HCT116 (cell line): ENCODE measurements at regions not wholly inside any gene's neighbourhood (a gene's known extent, or its start where the extent isn't known, plus 50 kb on each side); places are given as distances from the start of the nearest gene placed in this dataset.

Experiments used
- ATAC-seq: fragments of 200-7000 bp; cut with Tn5 transposase; 2 replicates; pipeline ENCODE4 v1.9.1; 2020; ENCODE audit warnings: mild to moderate bottlenecking, moderate library complexity
- BruUV-seq: library from RNA; stranded (reverse); fragments of 400-500 nt; replicated peaks from 2 replicates; lab custom pipeline; 2021; lab: Mats Ljungman, UMichigan
- CTCF ChIA-PET: fragments of 300-600 bp; sonication (Branson Sonifier 250); formaldehyde crosslinking; loops from one replicate; lab custom pipeline; 2021; ENCODE audit warnings: antibody characterized with exemption; lab: Charles Lee
- POLR2A ChIA-PET: fragments of 300-600, 350-600 bp; sonication (Branson Sonifier 250); formaldehyde crosslinking; loops from one replicate; lab custom pipeline; 2021; ENCODE audit warnings: antibody characterized with exemption; lab: Charles Lee
- RAD21 ChIA-PET, 2 experiments: fragments of 300-600 bp; sonication (Branson Sonifier 250); formaldehyde crosslinking; loops; one replicate each; lab custom pipeline; 2023; ENCODE audit warnings: low total read pairs in 2 of 2; ENCODE audit not compliant: uncharacterized antibody in 2 of 2, unreplicated experiment in 2 of 2, low non-redundant PET in 1 of 2; lab: Charles Lee
- DNase-seq: peaks from one replicate; pipeline ENCODE4 v3.0.0-alpha.2; 2010; ENCODE audit warnings: low read depth, low spot score
- H2AFZ ChIP-seq: fragments of 200-600 bp; shearing (Covaris generic), sonication (generic); 2 replicates; pipeline ENCODE4 v1.6.1; 2017; ENCODE audit warnings: low read depth, mixed run types, mixed read lengths, antibody characterized with exemption, low read length; ENCODE audit not compliant: poor library complexity, severe bottlenecking
- H3K27ac ChIP-seq: 2 replicates; pipeline ENCODE4 v1.5.1; 2012; ENCODE audit warnings: low read depth, low read length
- H3K27me3 ChIP-seq: fragments of 200-600 bp; sonication (generic); 2 replicates; pipeline ENCODE4 v1.6.1; 2016; ENCODE audit warnings: mixed run types, low read length, mixed read lengths; ENCODE audit not compliant: insufficient read depth
- H3K36me3 ChIP-seq, 2 experiments: fragments of 200-500 bp in 1 of 2; fragments of 200-600 bp in 1 of 2; sonication (Bioruptor generic) in 1 of 2; sonication (generic) in 1 of 2; 2 replicates each; pipeline versions ENCODE4 v1.5.1 to v1.6.1; 2014 to 2016; ENCODE audit warnings: low read length in 2 of 2, inconsistent platforms in 1 of 2, mixed read lengths in 1 of 2, mixed run types in 1 of 2; ENCODE audit not compliant: insufficient read depth in 2 of 2, control insufficient read depth in 1 of 2
- H3K4me1 ChIP-seq, 2 experiments: fragments of 200-600 bp in 1 of 2; sonication (generic) in 1 of 2; 2 replicates each; pipeline versions ENCODE4 v1.5.1 to v1.6.1; 2012 to 2017; ENCODE audit warnings: low read length in 2 of 2, inconsistent platforms in 1 of 2, mild to moderate bottlenecking in 1 of 2, mixed read lengths in 1 of 2, mixed run types in 1 of 2, moderate library complexity in 1 of 2; ENCODE audit not compliant: insufficient read depth in 2 of 2, control insufficient read depth in 1 of 2
- H3K4me2 ChIP-seq: fragments of 200-600 bp; sonication (generic); 2 replicates; pipeline ENCODE4 v1.6.1; 2017; ENCODE audit warnings: mixed run types, low read length, mixed read lengths
- H3K4me3 ChIP-seq, 2 experiments: fragments of 200-600 bp in 1 of 2; sonication (generic) in 1 of 2; replicated peaks in 1 of 2; 2 replicates each; pipeline ENCODE4 v1.5.1; 2011 to 2016; ENCODE audit warnings: low read length in 2 of 2, control low read depth in 1 of 2, low read depth in 1 of 2, mild to moderate bottlenecking in 1 of 2, mixed read lengths in 1 of 2, mixed run types in 1 of 2
- H3K79me2 ChIP-seq: fragments of 200-600 bp; sonication (generic); 2 replicates; pipeline ENCODE4 v1.6.1; 2017; ENCODE audit warnings: mild to moderate bottlenecking, mixed run types, low read length, moderate library complexity, mixed read lengths; ENCODE audit not compliant: insufficient read depth
- H3K9ac ChIP-seq: fragments of 200-600 bp; sonication (generic); 2 replicates; pipeline ENCODE4 v1.6.1; 2016; ENCODE audit warnings: low read length, mixed read lengths
- H3K9me2 ChIP-seq: fragments of 200-600 bp; sonication (generic), shearing (Covaris generic); 2 replicates; pipeline ENCODE4 v1.6.1; 2017; ENCODE audit warnings: mixed run types, mild to moderate bottlenecking, moderate library complexity; ENCODE audit not compliant: insufficient read depth
- H3K9me3 ChIP-seq, 2 experiments: fragments of 200-500 bp in 1 of 2; fragments of 200-600 bp in 1 of 2; sonication (Bioruptor generic) in 1 of 2; sonication (generic) in 1 of 2; 2 replicates each; pipeline ENCODE4 v1.6.1; 2014 to 2017; ENCODE audit warnings: low read length in 2 of 2, mixed read lengths in 2 of 2, inconsistent platforms in 1 of 2, low read depth in 1 of 2, mild to moderate bottlenecking in 1 of 2, mixed run types in 1 of 2, moderate library complexity in 1 of 2; ENCODE audit not compliant: control insufficient read depth in 1 of 2, insufficient read depth in 1 of 2
- H4K20me1 ChIP-seq: fragments of 200-600 bp; sonication (generic), shearing (Covaris generic); 2 replicates; pipeline ENCODE4 v1.6.1; 2017; ENCODE audit warnings: mixed run types, mild to moderate bottlenecking, moderate library complexity; ENCODE audit not compliant: insufficient read depth
- CBX3 ChIP-seq: IDR thresholded peaks from 2 replicates; pipeline ENCODE4 v1.6.1; 2012; ENCODE audit warnings: low read depth
- CEBPB ChIP-seq: IDR thresholded peaks from 2 replicates; pipeline ENCODE4 v1.6.1; 2012; ENCODE audit warnings: low read depth
- EGR1 ChIP-seq: IDR thresholded peaks from 2 replicates; pipeline ENCODE4 v1.6.1; 2012; ENCODE audit warnings: low read depth
- ELF1 ChIP-seq: IDR thresholded peaks from 2 replicates; pipeline ENCODE4 v1.6.1; 2012; ENCODE audit warnings: low read depth, borderline replicate concordance
- EZH2 ChIP-seq: fragments of 200-600 bp; sonication (generic); IDR thresholded peaks from 2 replicates; pipeline ENCODE4 v1.6.1; 2017; ENCODE audit warnings: antibody characterized with exemption, mixed run types
- EZH2phosphoT487 ChIP-seq: fragments of 200-600 bp; IDR thresholded peaks from 2 replicates; pipeline ENCODE4 v1.6.1; 2018; ENCODE audit warnings: antibody characterized with exemption, borderline replicate concordance
- FOSL1 ChIP-seq: IDR thresholded peaks from 2 replicates; pipeline ENCODE4 v1.6.1; 2012; ENCODE audit warnings: low read depth
- JUND ChIP-seq: IDR thresholded peaks from 2 replicates; pipeline ENCODE4 v1.6.1; 2012
- POLR2A ChIP-seq: IDR thresholded peaks from 2 replicates; pipeline ENCODE4 v1.7.0; 2011; ENCODE audit warnings: borderline replicate concordance; ENCODE audit not compliant: insufficient read depth, insufficient read length; ENCODE audit errors: extremely low read depth
- POLR2AphosphoS5 ChIP-seq: IDR thresholded peaks from 2 replicates; pipeline ENCODE4 v1.6.1; 2011; ENCODE audit warnings: mild to moderate bottlenecking, low read depth, low read length, moderate library complexity
- RAD21 ChIP-seq: IDR thresholded peaks from 2 replicates; pipeline ENCODE4 v1.6.1; 2012; ENCODE audit warnings: low read depth, mild to moderate bottlenecking
- REST ChIP-seq: IDR thresholded peaks from 2 replicates; pipeline ENCODE4 v1.6.1; 2012; ENCODE audit warnings: low read depth
- SIN3A ChIP-seq: IDR thresholded peaks from 2 replicates; pipeline ENCODE4 v1.6.1; 2012; ENCODE audit warnings: low read depth
- SP1 ChIP-seq: IDR thresholded peaks from 2 replicates; pipeline ENCODE4 v1.6.1; 2012; ENCODE audit warnings: low read depth
- SRF ChIP-seq: IDR thresholded peaks from 2 replicates; pipeline ENCODE4 v1.6.1; 2012; ENCODE audit warnings: low read depth
- TCF7L2 ChIP-seq: IDR thresholded peaks from 2 replicates; pipeline ENCODE4 v1.7.0; 2011; ENCODE audit warnings: borderline replicate concordance, inconsistent platforms; ENCODE audit not compliant: insufficient read depth, insufficient read length; ENCODE audit errors: extremely low read depth
- ZNF274 ChIP-seq: fragments of 200-500 bp; sonication (Bioruptor generic); IDR thresholded peaks from 2 replicates; pipeline ENCODE4 v1.6.1; 2014; ENCODE audit warnings: mild to moderate bottlenecking, low read depth, low read length, inconsistent platforms
- intact Hi-C: fragments of 100-400 bp; cut with micrococcal nuclease; formaldehyde crosslinking; loops from 2 replicates; pipeline ENCODE4 v1.10.0; 2022
- TF ChIP-seq, protein P1 (sequence below): IDR thresholded peaks from 2 replicates; pipeline ENCODE4 v1.6.1; 2012
- TF ChIP-seq, protein P2 (sequence below): IDR thresholded peaks from 2 replicates; pipeline ENCODE4 v1.6.1; 2012
- TF ChIP-seq, protein P3 (sequence below), 3 experiments: fragments of 200-600 bp in 1 of 3; sonication (generic) in 1 of 3; IDR thresholded peaks in 2 of 3; conservative IDR thresholded peaks in 1 of 3; 2 replicates each; pipeline ENCODE4 v1.5.1; 2012 to 2017; ENCODE audit warnings: low read depth in 2 of 3, low read length in 2 of 3, antibody characterized with exemption in 1 of 3, borderline replicate concordance in 1 of 3, control low read depth in 1 of 3, mild to moderate bottlenecking in 1 of 3, mixed read lengths in 1 of 3, mixed run types in 1 of 3, moderate library complexity in 1 of 3; ENCODE audit not compliant: insufficient read depth in 1 of 3

- no peak for DNase-seq
- Histone ChIP-seq H3K27me3 (no peaks in the 10 kb centered on the region), H3K4me3 (no peak overlapping the region), H3K27ac (no peak overlapping the region), H3K4me2 (no peak overlapping the region), H3K9me3 (no peaks in the 10 kb centered on the region), H3K9me2 (no peaks in the 10 kb centered on the region), H3K36me3 (no peaks in the 10 kb centered on the region), H3K79me2 (no peaks in the 10 kb centered on the region), H3K9ac (no peak overlapping the region), H4K20me1 (no peaks in the 10 kb centered on the region), H2AFZ (no peak overlapping the region), H3K4me1 (no peaks in the 10 kb centered on the region)
- ChIA-PET RAD21 (no interaction called here), CTCF (no interaction called here), POLR2A (no interaction called here)
- intact Hi-C loops: no loop called here
- TF ChIP-seq EZH2phosphoT487: no peak
- no peak for TF ChIP-seq ZNF274
- TF ChIP-seq POLR2AphosphoS5: no peak
- no peak for TF ChIP-seq SP1
- no peak for TF ChIP-seq JUND
- no peak for TF ChIP-seq CBX3
- TF ChIP-seq SIN3A: no peak
- no peak for TF ChIP-seq EGR1
- no peak for TF ChIP-seq REST
- TF ChIP-seq CEBPB: no peak
- no peak for TF ChIP-seq RAD21
- TF ChIP-seq, protein P1, sequence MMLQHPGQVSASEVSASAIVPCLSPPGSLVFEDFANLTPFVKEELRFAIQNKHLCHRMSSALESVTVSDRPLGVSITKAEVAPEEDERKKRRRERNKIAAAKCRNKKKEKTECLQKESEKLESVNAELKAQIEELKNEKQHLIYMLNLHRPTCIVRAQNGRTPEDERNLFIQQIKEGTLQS: no peak
- TF ChIP-seq TCF7L2: no peak
- no peak for TF ChIP-seq SRF
- TF ChIP-seq POLR2A: no peak
- TF ChIP-seq ELF1: no peak
- TF ChIP-seq, protein P2, sequence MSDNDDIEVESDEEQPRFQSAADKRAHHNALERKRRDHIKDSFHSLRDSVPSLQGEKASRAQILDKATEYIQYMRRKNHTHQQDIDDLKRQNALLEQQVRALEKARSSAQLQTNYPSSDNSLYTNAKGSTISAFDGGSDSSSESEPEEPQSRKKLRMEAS: no peak
- no peak for TF ChIP-seq EZH2
- TF ChIP-seq, protein P3, sequence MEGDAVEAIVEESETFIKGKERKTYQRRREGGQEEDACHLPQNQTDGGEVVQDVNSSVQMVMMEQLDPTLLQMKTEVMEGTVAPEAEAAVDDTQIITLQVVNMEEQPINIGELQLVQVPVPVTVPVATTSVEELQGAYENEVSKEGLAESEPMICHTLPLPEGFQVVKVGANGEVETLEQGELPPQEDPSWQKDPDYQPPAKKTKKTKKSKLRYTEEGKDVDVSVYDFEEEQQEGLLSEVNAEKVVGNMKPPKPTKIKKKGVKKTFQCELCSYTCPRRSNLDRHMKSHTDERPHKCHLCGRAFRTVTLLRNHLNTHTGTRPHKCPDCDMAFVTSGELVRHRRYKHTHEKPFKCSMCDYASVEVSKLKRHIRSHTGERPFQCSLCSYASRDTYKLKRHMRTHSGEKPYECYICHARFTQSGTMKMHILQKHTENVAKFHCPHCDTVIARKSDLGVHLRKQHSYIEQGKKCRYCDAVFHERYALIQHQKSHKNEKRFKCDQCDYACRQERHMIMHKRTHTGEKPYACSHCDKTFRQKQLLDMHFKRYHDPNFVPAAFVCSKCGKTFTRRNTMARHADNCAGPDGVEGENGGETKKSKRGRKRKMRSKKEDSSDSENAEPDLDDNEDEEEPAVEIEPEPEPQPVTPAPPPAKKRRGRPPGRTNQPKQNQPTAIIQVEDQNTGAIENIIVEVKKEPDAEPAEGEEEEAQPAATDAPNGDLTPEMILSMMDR (IDR thresholded peaks at IDR 0.05 in 2 of 3, conservative IDR thresholded peaks at IDR 0.05 in 1 of 3; ENCODE audit: borderline replicate concordance in 1 of 3, insufficient read depth in 1 of 3, low read depth in 2 of 3, low read length in 2 of 3): no peak
- no peak for TF ChIP-seq FOSL1
- no TSS peak for BruUV-seq
- no peak for ATAC-seq
Observed at GRCh38 chr6:122339661-122340060, 59.8 kb upstream of the HSF2 start.
